Cardiac muscle cell (in vitro differentiated cells and primary cell): ENCODE measurements at regions not wholly inside any gene's neighbourhood (a gene's known extent, or its start where the extent isn't known, plus 50 kb on each side); places are given as distances from the start of the nearest gene placed in this dataset.
A peak's percentile ranks its signal among the peaks of the same experiment; 100 is the strongest.
"Not testable (repeated sequence)": the region's sequence is repeated elsewhere in the genome, so short reads cannot be mapped to it uniquely, and the experiment has no call there.

Experiments used
- DNase-seq, 2 donors: peaks; one replicate each; pipeline versions ENCODE4 v3.0.0 to v3.0.0-alpha.2; 2010 to 2017; ENCODE audit warnings: low read depth in 1 of 2, low spot score in 1 of 2
- H3K27ac ChIP-seq: fragments of 200-600 bp; sonication (generic); 2 replicates; pipeline ENCODE4 v1.5.1; 2016
- H3K27me3 ChIP-seq: fragments of 200-600 bp; sonication (generic); 2 replicates; pipeline ENCODE4 v1.6.0; 2016; ENCODE audit warnings: control low read depth
- H3K36me3 ChIP-seq: fragments of 200-600 bp; sonication (generic); 2 replicates; pipeline ENCODE4 v1.5.1; 2016; ENCODE audit warnings: control low read depth
- H3K4me1 ChIP-seq: fragments of 200-600 bp; sonication (generic); 2 replicates; pipeline ENCODE4 v1.8.1; 2017; ENCODE audit warnings: low read depth, mild to moderate bottlenecking, mixed run types
- H3K4me3 ChIP-seq: fragments of 200-600 bp; sonication (generic); 2 replicates; pipeline ENCODE4 v1.5.1; 2016; ENCODE audit warnings: mild to moderate bottlenecking
- H3K9me3 ChIP-seq: fragments of 200-600 bp; sonication (generic); 2 replicates; pipeline ENCODE4 v1.5.1; 2017; ENCODE audit warnings: low read depth, mild to moderate bottlenecking, control low read depth
- TF ChIP-seq, protein P1 (sequence below): IDR thresholded peaks from 2 replicates; pipeline ENCODE4 v1.5.1; 2012; ENCODE audit warnings: low read depth, mild to moderate bottlenecking, low read length

DNA sequence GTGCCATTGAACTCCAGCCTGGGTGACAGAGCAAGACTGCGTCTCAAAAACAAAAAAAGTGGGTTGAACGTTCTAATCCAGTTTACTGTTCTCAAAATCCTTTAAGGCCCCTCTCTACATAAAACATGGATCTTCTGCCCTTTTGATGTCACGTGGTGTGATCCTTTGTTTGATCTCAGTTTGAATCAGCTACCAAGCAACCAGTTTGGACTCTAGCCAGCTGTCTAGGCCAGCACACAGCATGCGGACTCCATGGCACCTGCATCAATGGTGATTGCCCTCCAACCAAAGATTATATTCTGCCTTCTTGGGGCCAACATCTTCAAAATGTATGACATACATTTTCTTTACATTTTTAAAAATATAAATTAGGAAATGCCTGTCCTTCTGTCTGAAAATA lies 365.4 kb downstream of the NDFIP2 start:
- H3K4me3 ChIP-seq, result no peak overlapping the region
- TF ChIP-seq, protein P1, sequence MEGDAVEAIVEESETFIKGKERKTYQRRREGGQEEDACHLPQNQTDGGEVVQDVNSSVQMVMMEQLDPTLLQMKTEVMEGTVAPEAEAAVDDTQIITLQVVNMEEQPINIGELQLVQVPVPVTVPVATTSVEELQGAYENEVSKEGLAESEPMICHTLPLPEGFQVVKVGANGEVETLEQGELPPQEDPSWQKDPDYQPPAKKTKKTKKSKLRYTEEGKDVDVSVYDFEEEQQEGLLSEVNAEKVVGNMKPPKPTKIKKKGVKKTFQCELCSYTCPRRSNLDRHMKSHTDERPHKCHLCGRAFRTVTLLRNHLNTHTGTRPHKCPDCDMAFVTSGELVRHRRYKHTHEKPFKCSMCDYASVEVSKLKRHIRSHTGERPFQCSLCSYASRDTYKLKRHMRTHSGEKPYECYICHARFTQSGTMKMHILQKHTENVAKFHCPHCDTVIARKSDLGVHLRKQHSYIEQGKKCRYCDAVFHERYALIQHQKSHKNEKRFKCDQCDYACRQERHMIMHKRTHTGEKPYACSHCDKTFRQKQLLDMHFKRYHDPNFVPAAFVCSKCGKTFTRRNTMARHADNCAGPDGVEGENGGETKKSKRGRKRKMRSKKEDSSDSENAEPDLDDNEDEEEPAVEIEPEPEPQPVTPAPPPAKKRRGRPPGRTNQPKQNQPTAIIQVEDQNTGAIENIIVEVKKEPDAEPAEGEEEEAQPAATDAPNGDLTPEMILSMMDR, result no peak
- peaks cover 10% of the 10 kb centered on the region for H3K4me1 ChIP-seq
- no peak for DNase-seq
- H3K27me3 ChIP-seq, result no peaks in the 10 kb centered on the region
- no peaks in the 10 kb centered on the region for H3K36me3 ChIP-seq
- H3K9me3 ChIP-seq, result no peaks in the 10 kb centered on the region
- no peak overlapping the region for H3K27ac ChIP-seq

DNA sequence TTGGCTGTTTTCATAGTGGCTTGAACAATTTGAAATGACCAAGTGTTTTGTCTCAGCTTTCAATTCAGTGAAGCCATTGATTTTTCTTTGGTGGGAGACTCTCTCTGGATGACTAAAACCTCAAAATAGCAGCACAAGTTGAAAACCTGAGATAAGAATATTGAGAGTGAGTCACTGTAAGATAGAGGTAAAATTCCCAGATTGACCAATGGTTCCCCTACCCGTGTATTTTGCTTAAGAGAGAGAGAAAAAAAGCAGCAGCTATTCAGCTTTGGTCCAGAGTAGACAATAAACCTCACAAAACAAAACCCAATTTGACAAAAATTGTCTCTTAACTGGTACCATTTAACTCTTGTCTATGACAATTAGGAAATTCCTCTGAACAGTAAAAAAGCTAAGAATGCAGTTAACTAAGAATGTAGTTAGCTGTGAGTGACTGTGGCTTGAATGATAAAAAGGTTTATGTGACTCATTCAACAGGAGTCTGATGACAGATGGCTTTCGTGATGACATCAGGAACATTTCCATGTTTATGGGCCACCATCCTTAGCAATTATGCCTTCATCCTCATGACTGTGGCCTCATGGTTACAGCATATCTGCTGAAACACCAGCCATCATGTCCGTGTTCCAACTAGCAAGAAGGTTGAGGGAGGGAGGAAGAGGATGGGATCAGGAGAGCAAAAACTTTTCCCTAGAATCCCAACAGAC lies 356.9 kb downstream of the NDFIP2 start:
- H3K36me3 ChIP-seq, result no peaks in the 10 kb centered on the region
- TF ChIP-seq, protein P1, result no peak
- no peak overlapping the region for H3K4me3 ChIP-seq
- no peaks in the 10 kb centered on the region for H3K9me3 ChIP-seq
- no peaks in the 10 kb centered on the region for H3K27me3 ChIP-seq
- H3K27ac ChIP-seq, result peak overlapping the region; percentile 53
- DNase-seq, result peak in 1 of 2 donors; percentile 20
- peaks cover 6% of the 10 kb centered on the region for H3K4me1 ChIP-seq

DNA sequence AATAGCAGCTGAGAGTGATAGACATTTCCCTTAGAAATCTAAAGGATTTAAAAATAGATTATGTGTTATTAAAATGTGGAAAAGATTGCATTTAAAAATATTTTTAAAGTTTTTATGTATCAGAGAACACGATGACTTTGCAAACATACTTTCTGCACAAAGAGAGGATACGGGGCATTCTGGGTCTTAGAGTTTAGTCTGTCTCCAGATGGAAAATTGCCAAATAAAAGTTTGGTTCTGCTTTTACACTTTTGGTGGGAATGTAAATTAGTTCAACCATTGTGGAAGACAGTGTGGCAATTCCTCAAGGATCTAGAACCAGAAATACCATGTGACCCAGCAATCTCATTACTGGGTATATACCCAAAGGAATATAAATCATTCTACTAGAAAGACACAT lies 355.2 kb downstream of the NDFIP2 start:
- H3K36me3 ChIP-seq, H3K9me3 ChIP-seq, DNase-seq, H3K27me3 ChIP-seq, H3K4me3 ChIP-seq, H3K27ac ChIP-seq, H3K4me1 ChIP-seq: not testable (repeated sequence)

DNA sequence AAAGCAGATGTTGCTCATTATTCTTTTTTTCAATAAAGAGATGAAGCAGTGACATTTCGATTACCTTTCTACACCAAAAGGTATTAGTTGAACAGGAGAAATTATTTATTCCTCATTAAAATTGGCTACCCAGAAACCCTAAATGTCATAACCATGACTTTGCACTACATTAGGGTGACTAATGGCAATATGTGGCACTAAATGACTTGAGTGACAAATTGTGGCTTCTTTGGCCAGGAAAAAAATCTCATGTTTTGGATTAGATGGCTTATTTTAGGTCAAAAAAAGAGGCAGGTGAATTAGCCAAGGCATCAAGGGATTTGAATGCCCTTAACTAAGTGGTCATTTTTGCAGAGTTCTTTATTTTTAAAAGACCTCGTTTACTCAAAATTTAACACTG lies 353.9 kb downstream of the NDFIP2 start:
- Histone ChIP-seq H3K27ac (no peak overlapping the region), H3K9me3 (no peaks in the 10 kb centered on the region), H3K36me3 (no peaks in the 10 kb centered on the region), H3K4me3 (no peak overlapping the region), H3K4me1 (peaks cover 6% of the 10 kb centered on the region), H3K27me3 (no peaks in the 10 kb centered on the region)
- DNase-seq, result no peak
- TF ChIP-seq, protein P1, result no peak

DNA sequence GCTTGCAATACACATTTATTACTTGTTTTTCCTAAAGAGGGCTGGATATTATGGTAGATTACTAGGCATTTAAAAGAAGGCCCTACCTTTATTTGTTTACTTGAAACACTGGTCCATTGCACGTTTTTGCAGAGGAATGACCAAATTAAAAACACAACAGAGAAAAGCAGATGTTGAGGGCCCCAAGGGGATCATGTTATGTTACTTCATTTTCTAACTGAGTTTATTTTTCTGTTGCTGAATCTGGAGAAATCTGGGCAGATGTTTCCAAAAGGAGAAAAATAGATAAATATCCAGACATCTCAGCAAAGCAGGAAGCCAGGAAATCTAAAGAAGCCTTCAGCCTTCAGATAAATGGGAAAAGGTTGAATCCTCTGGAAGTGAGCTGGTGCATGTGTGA lies 353.0 kb downstream of the NDFIP2 start:
- TF ChIP-seq, protein P1, result no peak
- Histone ChIP-seq H3K27me3 (no peaks in the 10 kb centered on the region), H3K36me3 (no peaks in the 10 kb centered on the region), H3K9me3 (no peaks in the 10 kb centered on the region), H3K4me3 (no peak overlapping the region), H3K4me1 (peaks cover 6% of the 10 kb centered on the region), H3K27ac (no peak overlapping the region)
- DNase-seq, result no peak

DNA sequence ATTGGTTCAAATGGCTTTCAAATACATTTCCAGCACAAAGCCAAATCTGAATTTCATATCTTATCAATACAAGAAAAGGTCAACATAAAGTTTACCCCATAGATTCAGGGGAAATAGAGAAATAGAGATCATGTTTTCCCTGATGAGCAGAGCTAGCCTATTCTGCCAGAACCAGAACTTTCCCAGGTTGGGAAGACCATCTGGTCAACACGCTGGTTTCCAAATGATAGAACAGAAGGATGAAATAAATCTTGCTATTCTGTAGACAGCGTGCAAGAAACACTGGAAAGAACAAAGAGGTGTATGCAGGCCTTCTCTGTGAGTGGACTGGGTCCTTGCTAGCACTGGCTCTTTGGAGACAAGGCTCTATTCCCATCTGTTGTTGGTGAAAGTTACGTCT lies 350.6 kb downstream of the NDFIP2 start:
- no peaks in the 10 kb centered on the region for H3K27me3 ChIP-seq
- H3K4me3 ChIP-seq, result no peak overlapping the region
- TF ChIP-seq, protein P1, result no peak
- DNase-seq, result no peak
- no peak overlapping the region for H3K27ac ChIP-seq
- no peaks in the 10 kb centered on the region for H3K9me3 ChIP-seq
- no peaks in the 10 kb centered on the region for H3K4me1 ChIP-seq
- no peaks in the 10 kb centered on the region for H3K36me3 ChIP-seq
